ENCODE measurements at regions not wholly inside any gene's neighbourhood (a gene's known extent, or its start where the extent isn't known, plus 50 kb on each side); places are given as distances from the start of the nearest gene placed in this dataset.

DNA sequence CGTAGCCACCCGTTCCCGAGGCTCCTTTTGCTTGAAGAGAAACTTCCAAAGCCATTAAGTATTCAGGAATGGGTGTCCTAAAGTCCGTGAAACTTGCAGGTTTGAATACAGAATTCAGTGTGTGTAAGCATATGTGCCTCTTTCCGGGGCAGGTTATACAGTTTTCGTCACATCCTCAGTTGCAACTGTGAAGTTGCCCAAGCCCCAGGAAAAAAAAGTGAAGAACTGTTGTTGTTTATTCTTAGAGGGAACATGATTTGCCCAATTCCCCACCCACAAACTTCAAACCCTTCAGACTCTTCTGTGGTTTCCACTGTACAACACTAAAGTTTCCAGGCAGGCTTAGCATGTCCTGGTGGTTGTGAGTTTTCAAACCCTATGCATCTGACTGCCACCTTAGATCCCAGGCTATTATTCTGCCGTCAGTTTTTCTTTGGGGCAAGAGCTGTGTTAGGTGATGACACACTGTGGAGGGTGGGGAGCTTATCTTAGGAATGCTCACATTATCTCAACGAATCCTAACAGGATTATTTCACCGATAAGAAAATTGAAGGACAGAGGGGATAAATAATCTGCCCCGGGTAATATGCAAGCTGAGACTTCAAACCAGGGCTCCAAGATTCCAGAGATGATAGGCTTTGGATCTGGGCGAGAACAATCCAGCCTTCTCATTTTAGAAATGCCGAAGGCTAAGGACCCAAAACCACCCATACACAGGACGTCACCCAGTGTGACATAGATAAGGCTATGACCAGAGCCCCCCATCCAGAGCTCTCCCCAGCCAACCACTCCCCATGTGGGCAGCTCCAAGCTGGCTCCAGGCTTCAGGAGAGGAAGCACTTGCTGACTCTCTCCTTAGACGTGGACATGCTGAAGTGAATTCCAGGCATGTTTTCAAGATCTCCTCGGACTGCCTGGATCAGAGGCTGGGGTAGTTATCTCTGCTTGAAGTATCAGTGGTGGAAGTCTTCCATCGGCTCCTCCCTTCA lies 81.7 kb upstream of the AFDN start:
- Histone ChIP-seq H3K79me1 (ENCODE audit: low read depth in 1 of 2, low read length in 2 of 2) (no peaks in the 10 kb centered on the region), H4K5ac (ENCODE audit: low read depth, low read length) (no peak overlapping the region), H3K36me3 (ENCODE audit: control insufficient read depth, insufficient read depth, low read length) (no peaks in the 10 kb centered on the region), H3K9me1 (ENCODE audit: insufficient read depth, low read length) (no peaks in the 10 kb centered on the region), H2BK120ac (ENCODE audit: low read depth, low read length) (no peak overlapping the region), H3K14ac (replicated peaks; ENCODE audit: low read depth, low read length) (no peak overlapping the region), H2BK15ac (ENCODE audit: low read depth, low read length) (no peak overlapping the region), H3K18ac (ENCODE audit: low read depth, low read length) (no peak overlapping the region), H2AK9ac (replicated peaks; ENCODE audit: low read depth, low read length, poor library complexity) (no peak overlapping the region), H2BK20ac (ENCODE audit: low read depth, low read length) (no peak overlapping the region), H4K20me1 (ENCODE audit: insufficient read depth, low read length) (no peaks in the 10 kb centered on the region), H4K8ac (ENCODE audit: low read depth in 2 of 2, low read length in 2 of 2) (no peak overlapping the region), H3K56ac (ENCODE audit: extremely low read depth, insufficient read depth, low read length) (no peak overlapping the region), H3K4me1 (ENCODE audit: control insufficient read depth, insufficient read depth, low read length) (no peaks in the 10 kb centered on the region), H3K9ac (ENCODE audit: low read depth, low read length) (no peak overlapping the region), H4K91ac (ENCODE audit: insufficient read depth, low read depth, low read length) (no peak overlapping the region), H3K27me3 (ENCODE audit: control insufficient read depth, insufficient read depth, low read length) (no peaks in the 10 kb centered on the region), H3K9me3 (ENCODE audit: control insufficient read depth, insufficient read depth, low read length) (peaks cover 33% of the 10 kb centered on the region), H3K27ac (ENCODE audit: insufficient read depth, low read length) (no peak overlapping the region), H3K23ac (ENCODE audit: low read depth, low read length) (no peak overlapping the region), H2AK5ac (ENCODE audit: low read depth, low read length) (no peak overlapping the region), H3K4ac (ENCODE audit: low read depth, low read length) (no peak overlapping the region), H3K4me2 (ENCODE audit: low read depth, low read length) (no peak overlapping the region), H2BK5ac (ENCODE audit: low read depth, low read length, poor library complexity, severe bottlenecking) (no peak overlapping the region), H3K4me3 (ENCODE audit: insufficient read depth, low read depth, low read length) (no peak overlapping the region), H2AFZ (replicated peaks; ENCODE audit: low read length, poor library complexity) (no peak overlapping the region)
- ChIA-PET POLR2A (ENCODE audit: unreplicated experiment) (no interaction called here), CTCF (no interaction called here)
- no peak for ATAC-seq (ENCODE audit: low read depth)
- in situ Hi-C loops (cut with MboI; ENCODE audit: low sequenced_read_pairs) (no loop called here), intact Hi-C loops (cut with micrococcal nuclease) (no loop called here), dilution Hi-C loops (cut with HindIII; ENCODE audit: low sequenced_read_pairs, unreplicated experiment) (no loop called here)
- no peak for DNase-seq
- WGBS, 2 experiments (ENCODE audit: extremely low coverage in 2 of 2, insufficient read length in 1 of 2), result 44% methylated on average over 3 of the region's 16 CpGs; no CpG with 5 or more reads in 1 of the 2 experiments
- no TSS peak for BruUV-seq (replicated peaks)
- no peak for TF ChIP-seq BHLHE40 (IDR thresholded peaks at IDR 0.05; ENCODE audit: low read depth, low read length)
- no peak for TF ChIP-seq MXI1 (IDR thresholded peaks at IDR 0.05; ENCODE audit: borderline replicate concordance, low read depth, low read length)
- TF ChIP-seq, protein P1, sequence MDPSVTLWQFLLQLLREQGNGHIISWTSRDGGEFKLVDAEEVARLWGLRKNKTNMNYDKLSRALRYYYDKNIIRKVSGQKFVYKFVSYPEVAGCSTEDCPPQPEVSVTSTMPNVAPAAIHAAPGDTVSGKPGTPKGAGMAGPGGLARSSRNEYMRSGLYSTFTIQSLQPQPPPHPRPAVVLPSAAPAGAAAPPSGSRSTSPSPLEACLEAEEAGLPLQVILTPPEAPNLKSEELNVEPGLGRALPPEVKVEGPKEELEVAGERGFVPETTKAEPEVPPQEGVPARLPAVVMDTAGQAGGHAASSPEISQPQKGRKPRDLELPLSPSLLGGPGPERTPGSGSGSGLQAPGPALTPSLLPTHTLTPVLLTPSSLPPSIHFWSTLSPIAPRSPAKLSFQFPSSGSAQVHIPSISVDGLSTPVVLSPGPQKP (IDR thresholded peaks at IDR 0.05; ENCODE audit: borderline replicate concordance, low read depth, low read length), result no peak
- TF ChIP-seq FOS (IDR thresholded peaks at IDR 0.05; ENCODE audit: low read depth, low read length), result no peak
- no peak for TF ChIP-seq NFE2L2 (IDR thresholded peaks at IDR 0.05; ENCODE audit: low read depth, low read length)
- no peak for TF ChIP-seq CHD1 (IDR thresholded peaks at IDR 0.05; ENCODE audit: low read depth, low read length)
- TF ChIP-seq, protein P2, sequence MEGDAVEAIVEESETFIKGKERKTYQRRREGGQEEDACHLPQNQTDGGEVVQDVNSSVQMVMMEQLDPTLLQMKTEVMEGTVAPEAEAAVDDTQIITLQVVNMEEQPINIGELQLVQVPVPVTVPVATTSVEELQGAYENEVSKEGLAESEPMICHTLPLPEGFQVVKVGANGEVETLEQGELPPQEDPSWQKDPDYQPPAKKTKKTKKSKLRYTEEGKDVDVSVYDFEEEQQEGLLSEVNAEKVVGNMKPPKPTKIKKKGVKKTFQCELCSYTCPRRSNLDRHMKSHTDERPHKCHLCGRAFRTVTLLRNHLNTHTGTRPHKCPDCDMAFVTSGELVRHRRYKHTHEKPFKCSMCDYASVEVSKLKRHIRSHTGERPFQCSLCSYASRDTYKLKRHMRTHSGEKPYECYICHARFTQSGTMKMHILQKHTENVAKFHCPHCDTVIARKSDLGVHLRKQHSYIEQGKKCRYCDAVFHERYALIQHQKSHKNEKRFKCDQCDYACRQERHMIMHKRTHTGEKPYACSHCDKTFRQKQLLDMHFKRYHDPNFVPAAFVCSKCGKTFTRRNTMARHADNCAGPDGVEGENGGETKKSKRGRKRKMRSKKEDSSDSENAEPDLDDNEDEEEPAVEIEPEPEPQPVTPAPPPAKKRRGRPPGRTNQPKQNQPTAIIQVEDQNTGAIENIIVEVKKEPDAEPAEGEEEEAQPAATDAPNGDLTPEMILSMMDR (conservative IDR thresholded peaks at IDR 0.05; ENCODE audit: low read depth, low read length), result no peak
- TF ChIP-seq RCOR1 (IDR thresholded peaks at IDR 0.05; ENCODE audit: insufficient replicate concordance, low read length), result no peak
- no peak for TF ChIP-seq CEBPB (IDR thresholded peaks at IDR 0.05; ENCODE audit: low read depth, low read length)
- no peak for TF ChIP-seq RAD21 (IDR thresholded peaks at IDR 0.05; ENCODE audit: low read length)
- TF ChIP-seq MAFK (IDR thresholded peaks at IDR 0.05; ENCODE audit: low read depth, low read length), result no peak
- no peak for TF ChIP-seq RFX5 (IDR thresholded peaks at IDR 0.05; ENCODE audit: low read depth, low read length)
- TF ChIP-seq, protein P3, sequence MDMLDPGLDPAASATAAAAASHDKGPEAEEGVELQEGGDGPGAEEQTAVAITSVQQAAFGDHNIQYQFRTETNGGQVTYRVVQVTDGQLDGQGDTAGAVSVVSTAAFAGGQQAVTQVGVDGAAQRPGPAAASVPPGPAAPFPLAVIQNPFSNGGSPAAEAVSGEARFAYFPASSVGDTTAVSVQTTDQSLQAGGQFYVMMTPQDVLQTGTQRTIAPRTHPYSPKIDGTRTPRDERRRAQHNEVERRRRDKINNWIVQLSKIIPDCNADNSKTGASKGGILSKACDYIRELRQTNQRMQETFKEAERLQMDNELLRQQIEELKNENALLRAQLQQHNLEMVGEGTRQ (IDR thresholded peaks at IDR 0.05; ENCODE audit: low read depth, low read length), result no peak
- TF ChIP-seq SMC3 (IDR thresholded peaks at IDR 0.05; ENCODE audit: low read depth, low read length), result no peak
- TF ChIP-seq POLR2A (IDR thresholded peaks at IDR 0.05; ENCODE audit: low read depth, low read length), result no peak

Measured in IMR-90 (cell line).